ENCODE measurements at regions not wholly inside any gene's neighbourhood (a gene's known extent, or its start where the extent isn't known, plus 50 kb on each side); places are given as distances from the start of the nearest gene placed in this dataset.
"Not testable (repeated sequence)": the region's sequence is repeated elsewhere in the genome, so short reads cannot be mapped to it uniquely, and the experiment has no call there.

GRCh38 chr3:177613901-177614300 lies 416.6 kb upstream of the TBL1XR1 start:
- no peak for DNase-seq (ENCODE audit: low read depth in 2 of 3, low spot score in 2 of 3)

GRCh38 chr3:177615015-177615414 lies 417.7 kb upstream of the TBL1XR1 start:
- DNase-seq (ENCODE audit: low read depth in 2 of 3, low spot score in 2 of 3): no peak

GRCh38 chr3:177618873-177619733 lies 421.8 kb upstream of the TBL1XR1 start:
- DNase-seq (ENCODE audit: low read depth in 2 of 3, low spot score in 2 of 3): no peak

- DNase-seq (ENCODE audit: low read depth in 2 of 3, low spot score in 2 of 3): no peak
Observed at GRCh38 chr3:177620073-177620472, 422.8 kb upstream of the TBL1XR1 start.

GRCh38 chr3:177622520-177622919 lies 425.2 kb upstream of the TBL1XR1 start:
- no peak for DNase-seq (ENCODE audit: low read depth in 2 of 3, low spot score in 2 of 3)

- DNase-seq (ENCODE audit: low read depth in 2 of 3, low spot score in 2 of 3): no peak
Observed at GRCh38 chr3:177622982-177623617, 425.8 kb upstream of the TBL1XR1 start.

- no peak for DNase-seq (ENCODE audit: low read depth in 2 of 3, low spot score in 2 of 3)
Observed at GRCh38 chr3:177624528-177625495, 427.5 kb upstream of the TBL1XR1 start.

- DNase-seq (ENCODE audit: low read depth in 2 of 3, low spot score in 2 of 3): no peak
Observed at GRCh38 chr3:177626045-177626444, 428.8 kb upstream of the TBL1XR1 start.

- DNase-seq (ENCODE audit: low read depth in 2 of 3, low spot score in 2 of 3): not testable (repeated sequence)
Observed at GRCh38 chr3:177628095-177628719, 430.9 kb upstream of the TBL1XR1 start.

- no peak for DNase-seq (ENCODE audit: low read depth in 2 of 3, low spot score in 2 of 3)
Observed at GRCh38 chr3:177629276-177629675, 432.0 kb upstream of the TBL1XR1 start.

GRCh38 chr3:177633671-177634207 lies 436.5 kb upstream of the TBL1XR1 start:
- DNase-seq (ENCODE audit: low read depth in 2 of 3, low spot score in 2 of 3): no peak

- DNase-seq (ENCODE audit: low read depth in 2 of 3, low spot score in 2 of 3): not testable (repeated sequence)
Observed at GRCh38 chr3:177635601-177636106, 438.4 kb upstream of the TBL1XR1 start.

GRCh38 chr3:177640319-177640965 lies 443.2 kb upstream of the TBL1XR1 start:
- DNase-seq (ENCODE audit: low read depth in 2 of 3, low spot score in 2 of 3): no peak

GRCh38 chr3:177641206-177641605 lies 443.9 kb upstream of the TBL1XR1 start:
- no peak for DNase-seq (ENCODE audit: low read depth in 2 of 3, low spot score in 2 of 3)

- DNase-seq (ENCODE audit: low read depth in 2 of 3, low spot score in 2 of 3): no peak
Observed at GRCh38 chr3:177642042-177642803, 444.9 kb upstream of the TBL1XR1 start.

- no peak for DNase-seq (ENCODE audit: low read depth in 2 of 3, low spot score in 2 of 3)
Observed at GRCh38 chr3:177642804-177643125, 445.5 kb upstream of the TBL1XR1 start.

GRCh38 chr3:177646749-177647148 lies 449.5 kb upstream of the TBL1XR1 start:
- no peak for DNase-seq (ENCODE audit: low read depth in 2 of 3, low spot score in 2 of 3)

GRCh38 chr3:177647341-177647740 lies 450.1 kb upstream of the TBL1XR1 start:
- no peak for DNase-seq (ENCODE audit: low read depth in 2 of 3, low spot score in 2 of 3)

GRCh38 chr3:177647876-177648275 lies 450.6 kb upstream of the TBL1XR1 start:
- DNase-seq (ENCODE audit: low read depth in 2 of 3, low spot score in 2 of 3): no peak

Data from activated CD8-positive, alpha-beta memory T cell treated with anti-CD3 and anti-CD28 coated beads for 48 hours (primary cell).